IMR-90 (cell line): ENCODE measurements at regions not wholly inside any gene's neighbourhood (a gene's known extent, or its start where the extent isn't known, plus 50 kb on each side); places are given as distances from the start of the nearest gene placed in this dataset.

Source experiments
- ATAC-seq: fragments of 200-7000 bp; cut with Tn5 transposase; 2 replicates; pipeline ENCODE4 v1.9.1; 2020; ENCODE audit warnings: low read depth, mild to moderate bottlenecking, moderate library complexity
- BruUV-seq: library from RNA; stranded (reverse); fragments of 400-500 nt; replicated peaks from 2 replicates; lab custom pipeline; 2021; lab: Mats Ljungman, UMichigan
- CTCF ChIA-PET: fragments of 300-600 bp; formaldehyde crosslinking; extraction: SDS; loops from one replicate; lab custom pipeline; 2021; ENCODE audit warnings: antibody characterized with exemption; lab: Yijun Ruan, JAX
- POLR2A ChIA-PET: fragments of 300-600 bp; sonication (Branson Sonifier 250); formaldehyde crosslinking; loops from one replicate; lab custom pipeline; 2022; ENCODE audit warnings: antibody characterized with exemption; ENCODE audit not compliant: unreplicated experiment; lab: Charles Lee
- DNase-seq: peaks from one replicate; pipeline ENCODE4 v3.0.0; 2013
- H2AFZ ChIP-seq: replicated peaks from 2 replicates; pipeline ENCODE3; 2013; ENCODE audit warnings: low read length, mild to moderate bottlenecking; ENCODE audit not compliant: poor library complexity
- H2AK5ac ChIP-seq: 2 replicates; pipeline ENCODE4 v1.6.1; 2013; ENCODE audit warnings: low read depth, low read length, inconsistent platforms
- H2AK9ac ChIP-seq: replicated peaks from 2 replicates; pipeline ENCODE3; 2013; ENCODE audit warnings: mild to moderate bottlenecking, low read depth, low read length, moderate library complexity; ENCODE audit not compliant: poor library complexity
- H2BK120ac ChIP-seq: 2 replicates; pipeline ENCODE4 v1.6.1; 2013; ENCODE audit warnings: low read depth, low read length, inconsistent platforms
- H2BK15ac ChIP-seq: 3 replicates; pipeline ENCODE4 v1.6.1; 2013; ENCODE audit warnings: low read depth, low read length, inconsistent platforms
- H2BK20ac ChIP-seq: 2 replicates; pipeline ENCODE4 v1.6.1; 2013; ENCODE audit warnings: low read depth, mild to moderate bottlenecking, inconsistent platforms, low read length, moderate library complexity
- H2BK5ac ChIP-seq: 2 replicates; pipeline ENCODE4 v1.6.1; 2013; ENCODE audit warnings: mild to moderate bottlenecking, low read depth, low read length, inconsistent platforms; ENCODE audit not compliant: poor library complexity, severe bottlenecking
- H3K14ac ChIP-seq: replicated peaks from 2 replicates; pipeline ENCODE4 v1.6.1; 2013; ENCODE audit warnings: low read depth, low read length, inconsistent platforms
- H3K18ac ChIP-seq: 2 replicates; pipeline ENCODE4 v1.6.1; 2013; ENCODE audit warnings: low read depth, low read length, control low read depth
- H3K23ac ChIP-seq: 2 replicates; pipeline ENCODE4 v1.6.1; 2013; ENCODE audit warnings: low read depth, low read length, inconsistent platforms
- H3K27ac ChIP-seq: 2 replicates; pipeline ENCODE4 v1.5.1; 2013; ENCODE audit warnings: mild to moderate bottlenecking, control low read depth, low read length; ENCODE audit not compliant: insufficient read depth
- H3K27me3 ChIP-seq: 2 replicates; pipeline ENCODE4 v1.6.1; 2013; ENCODE audit warnings: low read length; ENCODE audit not compliant: control insufficient read depth, insufficient read depth
- H3K36me3 ChIP-seq: 2 replicates; pipeline ENCODE4 v1.6.1; 2013; ENCODE audit warnings: low read length, mixed read lengths; ENCODE audit not compliant: control insufficient read depth, insufficient read depth
- H3K4ac ChIP-seq: 2 replicates; pipeline ENCODE4 v1.6.1; 2013; ENCODE audit warnings: low read depth, low read length, inconsistent platforms
- H3K4me1 ChIP-seq: 2 replicates; pipeline ENCODE4 v1.6.1; 2013; ENCODE audit warnings: low read length, mixed read lengths; ENCODE audit not compliant: control insufficient read depth, insufficient read depth
- H3K4me2 ChIP-seq: 2 replicates; pipeline ENCODE4 v1.6.1; 2013; ENCODE audit warnings: low read depth, mild to moderate bottlenecking, control low read depth, low read length, moderate library complexity
- H3K4me3 ChIP-seq: 2 replicates; pipeline ENCODE4 v1.5.1; 2013; ENCODE audit warnings: low read depth, mild to moderate bottlenecking, control low read depth, low read length, moderate library complexity; ENCODE audit not compliant: insufficient read depth
- H3K56ac ChIP-seq: 2 replicates; pipeline ENCODE4 v1.6.1; 2013; ENCODE audit warnings: low read length, inconsistent platforms; ENCODE audit not compliant: insufficient read depth; ENCODE audit errors: extremely low read depth
- H3K79me1 ChIP-seq, 2 experiments: 2 replicates each; pipeline ENCODE4 v1.6.1; 2013; ENCODE audit warnings: low read length in 2 of 2, inconsistent platforms in 1 of 2, low read depth in 1 of 2
- H3K9ac ChIP-seq: 2 replicates; pipeline ENCODE4 v1.6.1; 2013; ENCODE audit warnings: low read depth, low read length, control low read depth
- H3K9me1 ChIP-seq: 2 replicates; pipeline ENCODE4 v1.6.1; 2013; ENCODE audit warnings: low read length, inconsistent platforms; ENCODE audit not compliant: insufficient read depth
- H3K9me3 ChIP-seq: 2 replicates; pipeline ENCODE4 v1.6.1; 2013; ENCODE audit warnings: low read length; ENCODE audit not compliant: control insufficient read depth, insufficient read depth
- H4K20me1 ChIP-seq: 2 replicates; pipeline ENCODE4 v1.6.1; 2013; ENCODE audit warnings: low read length, inconsistent platforms; ENCODE audit not compliant: insufficient read depth
- H4K5ac ChIP-seq: 2 replicates; pipeline ENCODE4 v1.6.1; 2013; ENCODE audit warnings: mild to moderate bottlenecking, low read depth, low read length, control low read depth
- H4K8ac ChIP-seq, 2 experiments: 2 replicates each; pipeline ENCODE4 v1.6.1; 2013; ENCODE audit warnings: low read depth in 2 of 2, low read length in 2 of 2, control low read depth in 1 of 2, inconsistent platforms in 1 of 2
- H4K91ac ChIP-seq: 2 replicates; pipeline ENCODE4 v1.6.1; 2013; ENCODE audit warnings: low read depth, low read length, inconsistent platforms; ENCODE audit not compliant: insufficient read depth
- CEBPB ChIP-seq: IDR thresholded peaks from 2 replicates; pipeline ENCODE4 v1.6.1; 2012; ENCODE audit warnings: low read depth, low read length, improper control_type of control experiment
- ELK1 ChIP-seq: fragments of 150-350 bp; IDR thresholded peaks from 2 replicates; pipeline ENCODE4 v1.6.1; 2016; ENCODE audit warnings: low read depth, mild to moderate bottlenecking, low read length, moderate library complexity, borderline replicate concordance
- FOS ChIP-seq: fragments of 150-350 bp; IDR thresholded peaks from 2 replicates; pipeline ENCODE4 v1.6.1; 2016; ENCODE audit warnings: low read depth, low read length
- MAFK ChIP-seq: IDR thresholded peaks from 2 replicates; pipeline ENCODE4 v1.6.1; 2012; ENCODE audit warnings: low read depth, low read length, improper control_type of control experiment
- MAZ ChIP-seq: IDR thresholded peaks from 2 replicates; pipeline ENCODE4 v1.6.1; 2012; ENCODE audit warnings: low read depth, mild to moderate bottlenecking, low read length, improper control_type of control experiment, moderate library complexity, borderline replicate concordance
- MXI1 ChIP-seq: IDR thresholded peaks from 2 replicates; pipeline ENCODE4 v1.6.1; 2012; ENCODE audit warnings: low read depth, mild to moderate bottlenecking, low read length, moderate library complexity, borderline replicate concordance
- POLR2A ChIP-seq: IDR thresholded peaks from 2 replicates; pipeline ENCODE4 v1.6.1; 2012; ENCODE audit warnings: mild to moderate bottlenecking, low read depth, low read length
- RAD21 ChIP-seq: IDR thresholded peaks from 2 replicates; pipeline ENCODE4 v1.6.1; 2012; ENCODE audit warnings: low read length, improper control_type of control experiment
- WGBS, 2 experiments: methylation state at CpG; one replicate each; pipeline versions ENCODE4 v1.1.5 to v1.1.7; 2013; ENCODE audit warnings: missing lambda C conversion rate in 2 of 2; ENCODE audit not compliant: insufficient read length in 1 of 2; ENCODE audit errors: extremely low coverage in 2 of 2; 5-methylcytosine and 5-hydroxymethylcytosine counted together
- dilution Hi-C: fragments of 300-500 bp; cut with HindIII; formaldehyde crosslinking; loops from one replicate; pipeline ENCODE4 v1.14.3; 2018; ENCODE audit warnings: low sequenced_read_pairs; ENCODE audit not compliant: unreplicated experiment
- in situ Hi-C: fragments of 300-500 bp; cut with MboI; formaldehyde crosslinking; loops from 3 replicates; pipeline ENCODE4 v1.14.3; 2019; ENCODE audit warnings: low sequenced_read_pairs, inconsistent platforms, mixed read lengths
- intact Hi-C: fragments of 100-400 bp; cut with micrococcal nuclease; formaldehyde crosslinking; loops from 2 replicates; pipeline ENCODE4 v1.10.0; 2022

- H4K8ac ChIP-seq, result no peak overlapping the region
- H3K27me3 ChIP-seq, result peaks cover 3% of the 10 kb centered on the region
- no peak overlapping the region for H3K9ac ChIP-seq
- H2AK9ac ChIP-seq, result no peak overlapping the region
- H3K79me1 ChIP-seq, result no peaks in the 10 kb centered on the region
- no peak overlapping the region for H4K5ac ChIP-seq
- H2BK120ac ChIP-seq, result no peak overlapping the region
- no peaks in the 10 kb centered on the region; the same call in 1 of the 2 replicates for H3K9me1 ChIP-seq
- no peak overlapping the region for H4K91ac ChIP-seq
- no peak overlapping the region for H3K4me3 ChIP-seq
- no peak overlapping the region for H3K23ac ChIP-seq
- H2BK20ac ChIP-seq, result no peak overlapping the region
- H3K14ac ChIP-seq, result no peak overlapping the region
- no peak overlapping the region for H2BK5ac ChIP-seq
- POLR2A ChIA-PET, result no interaction called here
- no peak overlapping the region for H3K27ac ChIP-seq
- H3K56ac ChIP-seq, result no peak overlapping the region
- no peak overlapping the region for H3K4me2 ChIP-seq
- no peak overlapping the region for H3K4ac ChIP-seq
- no peaks in the 10 kb centered on the region for H3K36me3 ChIP-seq
- ATAC-seq (no peak), DNase-seq (no peak)
- intact Hi-C loops, result no loop called here
- CTCF ChIA-PET, result interaction anchor here (0.6 kb wide), 1 partner anchor 1980 kb away, joined by 4 read pairs; no protein-coding TSS in a partner anchor
- H2AK5ac ChIP-seq, result no peak overlapping the region
- H3K9me3 ChIP-seq, result no peaks in the 10 kb centered on the region
- H4K20me1 ChIP-seq, result no peaks in the 10 kb centered on the region
- in situ Hi-C loops, result loop anchor here (10.0 kb wide), 1 partner anchor 742 kb away; no protein-coding TSS in a partner anchor
- dilution Hi-C loops, result no loop called here
- no peak overlapping the region for H3K18ac ChIP-seq
- no peak for TF ChIP-seq MAZ
- no peak for TF ChIP-seq POLR2A
- TF ChIP-seq MAFK, result no peak
- no peak for TF ChIP-seq CEBPB
- no peak for TF ChIP-seq MXI1
- no peak for TF ChIP-seq FOS
- no peak for TF ChIP-seq RAD21
- no peak for TF ChIP-seq ELK1
- no TSS peak for BruUV-seq
- 52% methylated on average over 3 of the region's 12 CpGs; no CpG with 5 or more reads in 1 of the 2 experiments for WGBS, 2 experiments
- no peak overlapping the region for H2AFZ ChIP-seq
- no peak overlapping the region for H2BK15ac ChIP-seq
- H3K4me1 ChIP-seq, result no peaks in the 10 kb centered on the region
Observed at GRCh38 chr7:42686594-42687156, 225.2 kb downstream of the C7orf25 start.
